Neural cell (in vitro differentiated cells): ENCODE measurements at regions not wholly inside any gene's neighbourhood (a gene's known extent, or its start where the extent isn't known, plus 50 kb on each side); places are given as distances from the start of the nearest gene placed in this dataset.

ENCODE experiments used
- EZH2 ChIP-seq: fragments of 200-600, 300-800 bp; shearing (Covaris generic), sonication (generic); IDR thresholded peaks from 2 replicates; pipeline ENCODE4 v1.6.1; 2014; ENCODE audit warnings: antibody characterized with exemption, low read length, borderline replicate concordance, mild to moderate bottlenecking; ENCODE audit not compliant: insufficient read depth, poor library complexity, severe bottlenecking
- TAF1 ChIP-seq: IDR thresholded peaks from 2 replicates; pipeline ENCODE4 v1.6.1; 2012; ENCODE audit warnings: low read depth

DNA sequence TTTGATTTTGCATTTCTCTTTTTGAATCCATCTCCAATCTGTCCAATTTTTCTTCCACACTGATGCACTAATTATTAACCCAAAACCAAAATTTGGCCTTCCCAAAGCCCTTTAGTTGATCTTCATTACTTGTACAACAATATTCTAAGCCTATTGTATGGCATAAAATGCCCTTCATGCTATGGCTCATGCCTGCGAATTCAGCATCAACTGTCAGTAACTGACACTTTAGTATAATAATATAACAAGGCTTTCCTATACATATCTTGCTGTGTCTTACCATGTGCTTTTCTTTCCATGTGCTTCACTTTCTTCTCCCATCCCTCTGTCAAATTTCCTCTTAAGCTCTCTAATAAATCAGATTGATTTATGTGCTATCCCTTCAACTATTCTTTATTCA lies 154.0 kb upstream of the TFPI start:
- no peak for TF ChIP-seq TAF1
- TF ChIP-seq EZH2, result no peak
